GM12872 (cell line): ENCODE measurements at regions not wholly inside any gene's neighbourhood (a gene's known extent, or its start where the extent isn't known, plus 50 kb on each side); places are given as distances from the start of the nearest gene placed in this dataset.

Experiments
- CTCF ChIP-seq: IDR thresholded peaks from 3 replicates; pipeline ENCODE4 v1.5.1; 2011; ENCODE audit warnings: low read depth, mild to moderate bottlenecking, low read length, moderate library complexity; ENCODE audit not compliant: insufficient read depth

GRCh38 chr6:40918040-40918651 lies 120.9 kb downstream of the UNC5CL start:
- no peak for TF ChIP-seq CTCF

GRCh38 chr6:40917603-40918002 lies 121.4 kb downstream of the UNC5CL start:
- no peak for TF ChIP-seq CTCF

- TF ChIP-seq CTCF, result no peak
Measured at GRCh38 chr6:40916845-40917244, 122.2 kb downstream of the UNC5CL start.

GRCh38 chr6:40915165-40915564 lies 123.9 kb downstream of the UNC5CL start:
- TF ChIP-seq CTCF, result no peak

- TF ChIP-seq CTCF, result no peak
Measured at GRCh38 chr6:40914005-40914404, 125.0 kb downstream of the UNC5CL start.

GRCh38 chr6:40912158-40912946 lies 126.7 kb downstream of the UNC5CL start:
- peak; percentile 81 for TF ChIP-seq CTCF

GRCh38 chr6:40910260-40910893 lies 128.6 kb downstream of the UNC5CL start:
- TF ChIP-seq CTCF, result no peak
